H1 (cell line): ENCODE measurements at regions not wholly inside any gene's neighbourhood (a gene's known extent, or its start where the extent isn't known, plus 50 kb on each side); places are given as distances from the start of the nearest gene placed in this dataset.

Experiments used
- CTCF ChIA-PET: fragments of 300-600 bp; sonication (Branson Sonifier 250); formaldehyde crosslinking; loops from one replicate; lab custom pipeline; 2021; ENCODE audit not compliant: partially characterized antibody; lab: Charles Lee
- POLR2A ChIA-PET: fragments of 300-600 bp; sonication (Branson Sonifier 250); formaldehyde crosslinking; loops from one replicate; lab custom pipeline; 2021; ENCODE audit warnings: inconsistent platforms; ENCODE audit not compliant: partially characterized antibody; lab: Charles Lee
- DNase-seq, 2 experiments: peaks; one replicate each; pipeline versions ENCODE4 v3.0.0 to v3.0.0-alpha.2; 2010 to 2022; ENCODE audit warnings: low spot score in 2 of 2, low read depth in 1 of 2, mixed read lengths in 1 of 2
- FAIRE-seq: peaks from 2 replicates; lab custom pipeline; 2011; peaks lifted over from hg19 to GRCh38; lab: Jason Lieb, UNC
- H2AFZ ChIP-seq: 2 replicates; pipeline ENCODE4 v1.8.1; 2012; ENCODE audit warnings: low read length, inconsistent platforms
- H2AK5ac ChIP-seq: 2 replicates; pipeline ENCODE4 v1.6.1; 2013; ENCODE audit warnings: low read depth, low read length
- H2BK120ac ChIP-seq: replicated peaks from 2 replicates; pipeline ENCODE3; 2013; ENCODE audit warnings: low read depth, low read length, inconsistent platforms
- H2BK12ac ChIP-seq: 2 replicates; pipeline ENCODE4 v1.6.1; 2013; ENCODE audit warnings: low read depth, low read length
- H2BK15ac ChIP-seq: 2 replicates; pipeline ENCODE4 v1.6.1; 2013; ENCODE audit warnings: low read length
- H2BK20ac ChIP-seq: 2 replicates; pipeline ENCODE4 v1.6.1; 2013; ENCODE audit warnings: low read length
- H2BK5ac ChIP-seq: 2 replicates; pipeline ENCODE4 v1.6.1; 2013; ENCODE audit warnings: low read depth, low read length
- H3K14ac ChIP-seq: 2 replicates; pipeline ENCODE4 v1.6.1; 2013; ENCODE audit warnings: inconsistent platforms; ENCODE audit not compliant: insufficient read length
- H3K18ac ChIP-seq: 2 replicates; pipeline ENCODE4 v1.6.1; 2013; ENCODE audit warnings: low read length; ENCODE audit errors: extremely low read depth
- H3K23ac ChIP-seq: 2 replicates; pipeline ENCODE4 v1.6.1; 2013; ENCODE audit warnings: inconsistent platforms; ENCODE audit not compliant: insufficient read length
- H3K23me2 ChIP-seq: 2 replicates; pipeline ENCODE4 v1.6.1; 2013; ENCODE audit warnings: low read depth, low read length
- H3K27ac ChIP-seq: 2 replicates; pipeline ENCODE4 v1.6.1; 2011; ENCODE audit warnings: low read depth, low read length, inconsistent platforms
- H3K27me3 ChIP-seq, 4 experiments: replicated peaks in 1 of 4; 1 replicate in 1 of 4; 2 replicates in 3 of 4; pipeline versions ENCODE4 v1.6.1 to v1.8.1; 2011 to 2013; ENCODE audit warnings: low read length in 3 of 4, mild to moderate bottlenecking in 3 of 4, inconsistent platforms in 2 of 4, mixed read lengths in 2 of 4, moderate library complexity in 1 of 4; ENCODE audit not compliant: control insufficient read depth in 3 of 4, insufficient read depth in 3 of 4; ENCODE audit errors: extremely low read depth in 1 of 4
- H3K36me3 ChIP-seq, 4 experiments: 2 replicates each; pipeline versions ENCODE4 v1.6.1 to v1.8.1; 2011 to 2013; ENCODE audit warnings: mild to moderate bottlenecking in 4 of 4, low read length in 3 of 4, moderate library complexity in 2 of 4, control low read depth in 1 of 4, inconsistent platforms in 1 of 4; ENCODE audit not compliant: insufficient read depth in 4 of 4, control insufficient read depth in 2 of 4
- H3K4ac ChIP-seq: replicated peaks from 2 replicates; pipeline ENCODE3; 2013; ENCODE audit warnings: low read length, low read depth, mixed read lengths, inconsistent platforms; ENCODE audit not compliant: insufficient read length
- H3K4me1 ChIP-seq, 4 experiments: replicated peaks in 1 of 4; 1 replicate in 1 of 4; 2 replicates in 3 of 4; pipeline versions ENCODE4 v1.6.1 to v1.8.1; 2011 to 2013; ENCODE audit warnings: low read length in 3 of 4, inconsistent platforms in 2 of 4, mixed read lengths in 1 of 4; ENCODE audit not compliant: insufficient read depth in 4 of 4, control insufficient read depth in 3 of 4
- H3K4me2 ChIP-seq, 2 experiments: 2 replicates each; pipeline versions ENCODE4 v1.6.1 to v1.8.1; 2011 to 2013; ENCODE audit warnings: low read depth in 2 of 2, low read length in 2 of 2, control low read depth in 1 of 2, inconsistent platforms in 1 of 2, mild to moderate bottlenecking in 1 of 2; ENCODE audit not compliant: insufficient read depth in 1 of 2
- H3K4me3 ChIP-seq, 4 experiments: fragments of 200-600, 300-600 bp in 1 of 4; sonication (generic), shearing (Covaris generic), sonication (Bioruptor Twin) in 1 of 4; 2 replicates each; pipeline versions ENCODE4 v1.5.1 to v1.8.1; 2011 to 2016; ENCODE audit warnings: low read length in 4 of 4, low read depth in 3 of 4, control low read depth in 2 of 4, inconsistent platforms in 2 of 4, mild to moderate bottlenecking in 2 of 4, mixed read lengths in 1 of 4, moderate library complexity in 1 of 4; ENCODE audit not compliant: insufficient read depth in 2 of 4; ENCODE audit errors: extremely low read depth in 1 of 4
- H3K56ac ChIP-seq: replicated peaks from 2 replicates; pipeline ENCODE3; 2013; ENCODE audit warnings: low read depth, mild to moderate bottlenecking, mixed read lengths, low read length, inconsistent platforms; ENCODE audit not compliant: insufficient read length
- H3K79me1 ChIP-seq: 2 replicates; pipeline ENCODE4 v1.6.1; 2013; ENCODE audit warnings: low read depth, low read length, control low read depth
- H3K79me2 ChIP-seq, 2 experiments: 2 replicates each; pipeline versions ENCODE4 v1.6.1 to v1.8.1; 2012 to 2013; ENCODE audit warnings: low read length in 2 of 2, mild to moderate bottlenecking in 2 of 2, inconsistent platforms in 1 of 2; ENCODE audit not compliant: insufficient read depth in 2 of 2, control insufficient read depth in 1 of 2
- H3K9ac ChIP-seq, 4 experiments: replicated peaks in 1 of 4; 1 replicate in 1 of 4; 2 replicates in 3 of 4; pipeline versions ENCODE4 v1.6.1 to v1.8.1; 2011 to 2013; ENCODE audit warnings: low read depth in 3 of 4, low read length in 3 of 4, control low read depth in 2 of 4, mild to moderate bottlenecking in 2 of 4, moderate library complexity in 2 of 4, inconsistent platforms in 1 of 4; ENCODE audit errors: extremely low read depth in 1 of 4
- H3K9me3 ChIP-seq, 2 experiments: 2 replicates each; pipeline versions ENCODE4 v1.6.1 to v1.8.1; 2012 to 2013; ENCODE audit warnings: mild to moderate bottlenecking in 2 of 2, moderate library complexity in 2 of 2, control low read depth in 1 of 2, inconsistent platforms in 1 of 2, low read depth in 1 of 2, low read length in 1 of 2, mixed read lengths in 1 of 2; ENCODE audit not compliant: insufficient read depth in 2 of 2
- H4K20me1 ChIP-seq, 2 experiments: replicated peaks in 1 of 2; 2 replicates each; pipeline versions ENCODE3 to v1.8.1; 2011 to 2013; ENCODE audit warnings: inconsistent platforms in 2 of 2, low read length in 2 of 2, mild to moderate bottlenecking in 1 of 2; ENCODE audit not compliant: insufficient read depth in 2 of 2, control insufficient read depth in 1 of 2
- H4K5ac ChIP-seq: 2 replicates; pipeline ENCODE4 v1.6.1; 2013; ENCODE audit warnings: low read length, low read depth, mixed read lengths, inconsistent platforms; ENCODE audit not compliant: insufficient read length
- H4K8ac ChIP-seq: 2 replicates; pipeline ENCODE4 v1.8.0; 2013; ENCODE audit warnings: mild to moderate bottlenecking, moderate library complexity, low read length, inconsistent platforms; ENCODE audit not compliant: insufficient read depth; ENCODE audit errors: extremely low read depth
- H4K91ac ChIP-seq: replicated peaks from 2 replicates; pipeline ENCODE3; 2013; ENCODE audit warnings: low read length, mixed read lengths, inconsistent platforms; ENCODE audit not compliant: insufficient read length
- CBX8 ChIP-seq: fragments of 300-800, 300-1000 bp; sonication (generic); IDR thresholded peaks from 2 replicates; pipeline ENCODE4 v1.7.1; 2016; ENCODE audit warnings: low read depth, low read length, borderline replicate concordance
- GTF2F1 ChIP-seq: IDR thresholded peaks from 2 replicates; pipeline ENCODE4 v1.6.1; 2012; ENCODE audit warnings: low read depth, low read length, improper control_type of control experiment, borderline replicate concordance
- JUN ChIP-seq: IDR thresholded peaks from 2 replicates; pipeline ENCODE4 v1.6.1; 2011; ENCODE audit warnings: low read depth, mild to moderate bottlenecking, improper control_type of control experiment, low read length
- NRF1 ChIP-seq: IDR thresholded peaks from 2 replicates; pipeline ENCODE4 v1.6.1; 2011; ENCODE audit warnings: mild to moderate bottlenecking, low read depth, low read length, improper control_type of control experiment
- RNF2 ChIP-seq: fragments of 200-900, 300-1000 bp; sonication (generic); IDR thresholded peaks from 2 replicates; pipeline ENCODE4 v1.7.1; 2016; ENCODE audit warnings: borderline replicate concordance, low read depth, mild to moderate bottlenecking, antibody characterized with exemption, low read length; ENCODE audit not compliant: poor library complexity, severe bottlenecking; ENCODE audit errors: missing control alignments
- SP2 ChIP-seq: IDR thresholded peaks from 2 replicates; pipeline ENCODE4 v1.6.1; 2012; ENCODE audit warnings: mild to moderate bottlenecking, low read length, inconsistent platforms
- WGBS, 2 experiments: shearing (Covaris generic) in 1 of 2; methylation state at CpG; one replicate each; pipeline versions ENCODE4 v1.1.6 to v1.1.7; 2013 to 2015; ENCODE audit warnings: low lambda C conversion rate in 2 of 2, mixed read lengths in 2 of 2, inconsistent platforms in 1 of 2, low coverage in 1 of 2, missing lambda C conversion rate in 1 of 2; ENCODE audit not compliant: insufficient replicate concordance in 2 of 2, insufficient coverage in 1 of 2, insufficient read length in 1 of 2; ENCODE audit errors: extremely low coverage in 1 of 2, missing lambda C conversion rate in 1 of 2; 5-methylcytosine and 5-hydroxymethylcytosine counted together

DNA sequence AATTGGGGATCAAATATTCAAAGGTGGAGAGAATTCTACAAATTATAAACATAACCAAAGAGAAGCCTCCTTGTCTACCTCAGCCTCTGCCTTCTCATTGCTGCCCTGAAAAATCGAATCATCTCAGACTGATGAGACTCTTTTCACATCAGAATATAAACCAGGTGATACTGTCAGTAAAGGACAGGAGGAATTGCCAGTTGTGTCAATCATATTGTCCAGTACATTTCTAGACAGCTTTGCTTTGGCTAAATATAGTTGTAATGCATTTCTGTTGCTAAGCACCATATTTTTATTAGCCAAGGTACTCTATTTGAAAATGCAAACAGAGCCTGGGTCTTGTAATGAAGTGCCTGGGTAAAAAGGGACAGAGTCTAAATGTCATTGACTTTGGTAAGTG is 92.6 kb upstream of the TLK1 start:
- H3K4me3 ChIP-seq, result no peak overlapping the region
- no peak overlapping the region for H4K8ac ChIP-seq
- H3K23ac ChIP-seq, result no peak overlapping the region
- no peak overlapping the region for H3K56ac ChIP-seq
- H3K4ac ChIP-seq, result no peak overlapping the region
- ChIA-PET POLR2A (no interaction called here), CTCF (interaction anchor here (0.6 to 1.6 kb wide), 9 partner anchors 9 to 163 kb away, joined by 3 to 12 read pairs (median 4); no protein-coding TSS in a partner anchor)
- peaks cover 0 to 7% of the 10 kb centered on the region in 2 experiments; a peak in 1 of 4 replicates for H3K9me3 ChIP-seq
- H3K23me2 ChIP-seq, result no peaks in the 10 kb centered on the region
- H2BK20ac ChIP-seq, result no peak overlapping the region
- H4K91ac ChIP-seq, result no peak overlapping the region
- no peaks in the 10 kb centered on the region for H4K20me1 ChIP-seq
- FAIRE-seq, result no peak
- H3K27me3 ChIP-seq, result no peaks in the 10 kb centered on the region
- TF ChIP-seq CBX8 (no peak), SP2 (no peak), JUN (no peak), RNF2 (no peak), NRF1 (no peak), GTF2F1 (no peak)
- no peak overlapping the region for H3K18ac ChIP-seq
- H3K4me1 ChIP-seq, result no peaks in the 10 kb centered on the region
- no peak for DNase-seq
- H2BK15ac ChIP-seq, result no peak overlapping the region
- H3K4me2 ChIP-seq, result no peak overlapping the region
- no peak overlapping the region for H2AK5ac ChIP-seq
- no peaks in the 10 kb centered on the region for H3K79me2 ChIP-seq
- no peaks in the 10 kb centered on the region for H3K79me1 ChIP-seq
- H2AFZ ChIP-seq, result no peak overlapping the region
- H3K9ac ChIP-seq, result no peak overlapping the region
- H3K14ac ChIP-seq, result no peak overlapping the region
- no peak overlapping the region for H4K5ac ChIP-seq
- H3K27ac ChIP-seq, result no peak overlapping the region
- H2BK5ac ChIP-seq, result no peak overlapping the region
- no peaks in the 10 kb centered on the region for H3K36me3 ChIP-seq
- 91% methylated on average over 1 of the region's 1 CpG; no CpG with 5 or more reads in 1 of the 2 experiments for WGBS, 2 experiments
- no peak overlapping the region for H2BK12ac ChIP-seq
- no peak overlapping the region for H2BK120ac ChIP-seq
